Mucosa of descending colon (tissue), 3 donors: ENCODE measurements at regions not wholly inside any gene's neighbourhood (a gene's known extent, or its start where the extent isn't known, plus 50 kb on each side); places are given as distances from the start of the nearest gene placed in this dataset.

Experiments used
- ATAC-seq: fragments of 200-7000 bp; cut with Tn5 transposase; one replicate; pipeline ENCODE4 v1.9.1; 2020; ENCODE audit warnings: mild to moderate bottlenecking, moderate library complexity
- DNase-seq, 3 donors: peaks; one replicate each; pipeline ENCODE4 v3.0.0-alpha.2; 2020
- H3K36me3 ChIP-seq: fragments of 200-600 bp; one replicate; pipeline ENCODE4 v1.8.0; 2021; ENCODE audit warnings: low read depth, mild to moderate bottlenecking
- H3K4me1 ChIP-seq: fragments of 200-600 bp; one replicate; pipeline ENCODE4 v1.8.0; 2021; ENCODE audit warnings: low read depth, mild to moderate bottlenecking
- H3K4me3 ChIP-seq: fragments of 200-600 bp; one replicate; pipeline ENCODE4 v1.8.0; 2021; ENCODE audit warnings: mild to moderate bottlenecking
- H3K9me3 ChIP-seq: fragments of 200-600 bp; one replicate; pipeline ENCODE4 v1.8.0; 2021; ENCODE audit warnings: mild to moderate bottlenecking
- CTCF ChIP-seq: fragments of 200-600 bp; IDR thresholded peaks from one replicate; pipeline ENCODE4 v1.8.0; 2022; ENCODE audit warnings: antibody characterized with exemption, mild to moderate bottlenecking
- intact Hi-C, 2 donors: fragments of 100-400 bp; cut with DNase I in 1 of 2; cut with micrococcal nuclease in 1 of 2; formaldehyde crosslinking; loops; one replicate each; pipeline versions ENCODE4 v1.11.0 to v1.11.1; 2022; cut with DNase I, micrococcal nuclease
- donor health status: DM: no; HTN: no; CAD: no; lungs with moderate emphysema.
- donor health status: DM: no; HTN: no; CAD: no.
- donor health status: DM: no; HTN: yes; CAD: no.

- Histone ChIP-seq H3K9me3 (peaks cover 16% of the 10 kb centered on the region), H3K36me3 (no peaks in the 10 kb centered on the region), H3K4me1 (no peaks in the 10 kb centered on the region), H3K4me3 (no peak overlapping the region)
- DNase-seq = no peak
- no peak for ATAC-seq
- intact Hi-C loops = no loop called here
- TF ChIP-seq CTCF = no peak
These were observed 934.9 kb upstream of the CADM2 start for GRCh38 chr3:84023842-84024241.

GRCh38 chr3:84039099-84039498, 919.7 kb upstream of the CADM2 start:
- Histone ChIP-seq H3K4me3 (no peak overlapping the region), H3K4me1 (no peaks in the 10 kb centered on the region), H3K9me3 (peaks cover 35% of the 10 kb centered on the region), H3K36me3 (no peaks in the 10 kb centered on the region)
- DNase-seq (no peak), ATAC-seq (no peak)
- TF ChIP-seq CTCF = no peak
- intact Hi-C loops = no loop called here

DNA sequence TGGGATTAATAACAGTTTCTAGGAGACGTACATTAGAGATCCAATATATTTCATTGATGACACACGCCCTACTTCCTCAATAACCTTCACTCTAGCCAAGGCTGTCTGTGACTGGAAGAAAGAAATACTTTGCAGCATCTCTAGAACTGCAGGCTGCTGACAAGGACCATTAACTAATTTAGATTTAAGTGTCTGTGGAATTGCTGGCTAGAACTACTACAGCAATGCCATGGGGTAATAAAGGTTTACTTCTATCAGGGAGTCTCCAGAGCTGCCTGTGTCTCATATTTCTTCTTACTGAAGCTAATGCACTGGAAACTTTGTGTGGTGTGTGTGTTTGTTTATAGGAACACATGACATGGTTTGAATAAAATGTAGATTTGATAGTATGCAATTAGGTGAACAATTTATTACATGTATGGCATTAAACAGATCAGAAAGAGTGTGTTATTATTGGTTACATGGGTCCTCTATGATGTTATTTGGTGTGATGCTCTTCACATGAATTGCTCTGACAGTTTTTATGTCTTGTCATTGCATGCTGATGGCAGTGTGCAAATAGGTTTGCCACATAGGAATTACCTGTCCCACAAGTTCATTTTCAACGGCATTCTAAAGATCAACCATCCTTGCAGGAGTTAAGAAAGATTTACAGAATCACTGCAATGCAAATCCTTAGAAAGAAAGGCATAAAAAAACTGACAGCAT, 916.2 kb upstream of the CADM2 start:
- no peak for TF ChIP-seq CTCF
- intact Hi-C loops = no loop called here
- ATAC-seq (no peak), DNase-seq (no peak)
- Histone ChIP-seq H3K36me3 (no peaks in the 10 kb centered on the region), H3K9me3 (peaks cover 40% of the 10 kb centered on the region), H3K4me3 (no peak overlapping the region), H3K4me1 (no peaks in the 10 kb centered on the region)

DNA sequence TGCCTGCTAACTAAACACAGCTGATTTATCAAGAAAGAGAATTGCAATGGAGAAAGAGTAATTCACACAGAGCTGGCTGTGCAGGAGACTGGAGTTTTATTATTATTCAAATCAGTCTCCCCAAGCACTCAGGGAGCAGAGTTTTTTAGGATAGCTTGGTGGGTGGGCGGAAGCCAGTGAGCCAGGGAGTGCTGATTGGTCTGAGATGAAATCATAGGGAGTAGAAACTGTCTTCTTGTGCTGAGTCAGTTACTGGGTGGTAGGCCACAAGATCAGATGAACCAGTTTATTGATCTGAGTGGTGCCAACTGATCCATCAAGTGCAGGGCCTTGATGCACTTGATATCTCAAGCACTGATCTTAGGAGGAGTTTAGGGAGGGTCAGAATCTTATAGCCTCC, 891.9 kb upstream of the CADM2 start:
- DNase-seq (no peak), ATAC-seq (no peak)
- Histone ChIP-seq H3K4me3 (no peak overlapping the region), H3K36me3 (no peaks in the 10 kb centered on the region), H3K9me3 (peaks cover 28% of the 10 kb centered on the region), H3K4me1 (no peaks in the 10 kb centered on the region)
- intact Hi-C loops = no loop called here
- TF ChIP-seq CTCF = no peak

DNA sequence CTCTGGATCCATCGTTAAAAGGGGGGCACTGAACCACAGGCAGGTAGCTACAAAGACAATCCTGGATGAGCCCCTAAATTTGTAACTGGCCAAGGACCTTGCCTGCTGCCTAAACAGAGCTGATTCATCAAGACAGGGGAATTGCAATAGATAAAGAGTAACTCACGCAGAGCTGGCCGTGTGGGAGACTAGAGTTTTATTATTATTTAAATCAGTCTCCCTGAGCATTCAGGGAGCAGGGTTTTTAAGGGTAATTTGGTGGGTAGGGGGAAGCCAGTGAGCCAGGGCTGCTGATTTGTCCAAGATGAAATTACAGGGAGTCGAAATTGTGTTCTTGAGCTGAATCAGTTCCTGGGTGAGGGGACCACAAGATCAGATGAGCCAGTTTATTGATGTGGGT, 885.1 kb upstream of the CADM2 start:
- no peaks in the 10 kb centered on the region for H3K36me3 ChIP-seq
- intact Hi-C loops = no loop called here
- TF ChIP-seq CTCF = no peak
- H3K4me3 ChIP-seq = no peak overlapping the region
- H3K4me1 ChIP-seq = no peaks in the 10 kb centered on the region
- ATAC-seq (no peak), DNase-seq (no peak)
- peaks cover 35% of the 10 kb centered on the region for H3K9me3 ChIP-seq

DNA sequence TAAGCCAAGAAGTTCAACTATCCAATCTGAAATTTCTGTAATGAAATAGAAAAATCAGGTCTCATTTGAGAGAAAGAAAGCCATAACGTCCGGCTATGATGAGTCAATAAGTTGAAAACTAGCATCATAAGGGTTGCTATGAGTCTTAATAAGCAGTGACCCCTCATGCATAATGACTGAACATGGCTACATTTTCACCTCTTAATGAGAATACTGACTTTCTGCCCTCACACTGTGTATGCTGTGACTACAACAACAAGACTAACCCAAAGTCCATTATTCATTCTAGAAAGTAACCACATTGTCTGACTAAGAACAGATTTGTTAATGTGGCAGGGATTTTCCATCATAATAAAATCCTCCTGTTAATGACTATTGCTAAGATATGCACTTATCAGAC, 884.0 kb upstream of the CADM2 start:
- Histone ChIP-seq H3K36me3 (no peaks in the 10 kb centered on the region), H3K4me1 (no peaks in the 10 kb centered on the region), H3K4me3 (no peak overlapping the region), H3K9me3 (peaks cover 40% of the 10 kb centered on the region)
- no peak for TF ChIP-seq CTCF
- intact Hi-C loops = no loop called here
- no peak for ATAC-seq
- DNase-seq = no peak
